Inflammatory macrophage (primary cell): ENCODE measurements at regions not wholly inside any gene's neighbourhood (a gene's known extent, or its start where the extent isn't known, plus 50 kb on each side); places are given as distances from the start of the nearest gene placed in this dataset.
"Not testable (repeated sequence)": the region's sequence is repeated elsewhere in the genome, so short reads cannot be mapped to it uniquely, and the experiment has no call there.

Experiments
- DNase-seq, 2 donors: peaks; one replicate each; pipeline ENCODE4 v3.0.0-alpha.2; 2020 to 2022

GRCh38 chr3:164927728-164928127, 150.6 kb downstream of the SI start:
- DNase-seq: no peak

GRCh38 chr3:164918905-164919304, 159.4 kb downstream of the SI start:
- no peak for DNase-seq

- DNase-seq: no peak
These were observed 165.4 kb downstream of the SI start for GRCh38 chr3:164912916-164913315.

GRCh38 chr3:164903820-164904451, 174.4 kb downstream of the SI start:
- no peak for DNase-seq

- DNase-seq: no peak
These were observed 181.0 kb downstream of the SI start for GRCh38 chr3:164897342-164897741.

GRCh38 chr3:164890061-164890460, 188.2 kb downstream of the SI start:
- DNase-seq: no peak

GRCh38 chr3:164883171-164883570, 195.1 kb downstream of the SI start:
- no peak for DNase-seq

- DNase-seq: no peak
These were observed 199.1 kb downstream of the SI start for GRCh38 chr3:164879201-164879600.

GRCh38 chr3:164864454-164864853, 213.8 kb downstream of the SI start:
- DNase-seq: no peak

GRCh38 chr3:164852866-164853265, 225.4 kb downstream of the SI start:
- DNase-seq: no peak

- DNase-seq: no peak
These were observed 226.4 kb downstream of the SI start for GRCh38 chr3:164851905-164852304.

GRCh38 chr3:164851204-164851603, 227.1 kb downstream of the SI start:
- DNase-seq: no peak

GRCh38 chr3:164848923-164849322, 229.4 kb downstream of the SI start:
- DNase-seq: no peak

GRCh38 chr3:164845739-164846138, 232.6 kb downstream of the SI start:
- no peak for DNase-seq

GRCh38 chr3:164832216-164832615, 246.1 kb downstream of the SI start:
- DNase-seq: no peak

GRCh38 chr3:164818318-164818717, 260.0 kb downstream of the SI start:
- DNase-seq: no peak

GRCh38 chr3:164814106-164814505, 264.2 kb downstream of the SI start:
- no peak for DNase-seq

GRCh38 chr3:164812042-164812441, 266.3 kb downstream of the SI start:
- DNase-seq: no peak

GRCh38 chr3:164806188-164806587, 272.1 kb downstream of the SI start:
- DNase-seq: no peak

GRCh38 chr3:164794099-164794498, 284.2 kb downstream of the SI start:
- no peak for DNase-seq

- no peak for DNase-seq
These were observed 287.0 kb downstream of the SI start for GRCh38 chr3:164791263-164791662.

- DNase-seq: not testable (repeated sequence)
These were observed 293.9 kb downstream of the SI start for GRCh38 chr3:164784407-164784806.

GRCh38 chr3:164781755-164782154, 296.5 kb downstream of the SI start:
- no peak for DNase-seq

GRCh38 chr3:164779816-164780215, 298.5 kb downstream of the SI start:
- no peak for DNase-seq

GRCh38 chr3:164752812-164753211, 325.5 kb downstream of the SI start:
- no peak for DNase-seq
